ENCODE measurements at regions not wholly inside any gene's neighbourhood (a gene's known extent, or its start where the extent isn't known, plus 50 kb on each side); places are given as distances from the start of the nearest gene placed in this dataset.
A peak's percentile ranks its signal among the peaks of the same experiment; 100 is the strongest.

GRCh38 chr3:65172209-65172608 lies 484.4 kb upstream of the ADAMTS9 start:
- no peak overlapping the region for H2AFZ ChIP-seq (ENCODE audit: low read depth, low read length)
- peaks cover 0 to 8% of the 10 kb centered on the region in 2 experiments for H3K27me3 ChIP-seq (ENCODE audit: control insufficient read depth in 1 of 2, insufficient read depth in 1 of 2, low read length in 2 of 2)
- 98% methylated on average over 4 of the region's 5 CpGs for WGBS
- no peaks in the 10 kb centered on the region for H3K36me3 ChIP-seq (ENCODE audit: control insufficient read depth in 1 of 2, insufficient read depth in 2 of 2, low read depth in 1 of 2, low read length in 2 of 2)
- no peak overlapping the region for H3K23ac ChIP-seq (ENCODE audit: low read length in 2 of 2)
- no peak overlapping the region for H4K91ac ChIP-seq (ENCODE audit: low read length)
- H2AK5ac ChIP-seq (ENCODE audit: low read length, severe bottlenecking), result no peak overlapping the region
- peaks cover 2% of the 10 kb centered on the region for H3K4me1 ChIP-seq (ENCODE audit: control insufficient read depth, insufficient read depth, low read depth, low read length)
- H3K9ac ChIP-seq (ENCODE audit: low read length), result no peak overlapping the region
- DNase-seq, result no peak
- no peak overlapping the region for H3K27ac ChIP-seq (ENCODE audit: low read length, poor library complexity, severe bottlenecking)
- no peak overlapping the region for H2BK12ac ChIP-seq (ENCODE audit: low read length in 2 of 2)
- H3K18ac ChIP-seq (ENCODE audit: low read depth in 1 of 2, low read length in 2 of 2), result no peak overlapping the region
- H3K14ac ChIP-seq (ENCODE audit: low read length in 2 of 2), result no peak overlapping the region
- no peak overlapping the region for H4K8ac ChIP-seq (ENCODE audit: low read length)
- H2BK15ac ChIP-seq (ENCODE audit: low read depth, poor library complexity, severe bottlenecking), result no peak overlapping the region
- no peak overlapping the region for H3K4me3 ChIP-seq (ENCODE audit: insufficient read depth in 1 of 2, low read depth in 1 of 2, low read length in 2 of 2)
- H3K4me2 ChIP-seq (ENCODE audit: low read length, poor library complexity, severe bottlenecking), result no peak overlapping the region
- no peak overlapping the region for H3K4ac ChIP-seq (ENCODE audit: low read depth in 1 of 2, low read length in 2 of 2)
- H3K9me3 ChIP-seq (ENCODE audit: control insufficient read depth, low read length), result no peaks in the 10 kb centered on the region
- H3K79me1 ChIP-seq (replicated peaks; ENCODE audit: low read length, poor library complexity, severe bottlenecking), result no peaks in the 10 kb centered on the region
- no peak overlapping the region for H2BK5ac ChIP-seq (ENCODE audit: low read depth, low read length, poor library complexity, severe bottlenecking)
- H2BK120ac ChIP-seq (ENCODE audit: low read depth, low read length), result no peak overlapping the region

DNA sequence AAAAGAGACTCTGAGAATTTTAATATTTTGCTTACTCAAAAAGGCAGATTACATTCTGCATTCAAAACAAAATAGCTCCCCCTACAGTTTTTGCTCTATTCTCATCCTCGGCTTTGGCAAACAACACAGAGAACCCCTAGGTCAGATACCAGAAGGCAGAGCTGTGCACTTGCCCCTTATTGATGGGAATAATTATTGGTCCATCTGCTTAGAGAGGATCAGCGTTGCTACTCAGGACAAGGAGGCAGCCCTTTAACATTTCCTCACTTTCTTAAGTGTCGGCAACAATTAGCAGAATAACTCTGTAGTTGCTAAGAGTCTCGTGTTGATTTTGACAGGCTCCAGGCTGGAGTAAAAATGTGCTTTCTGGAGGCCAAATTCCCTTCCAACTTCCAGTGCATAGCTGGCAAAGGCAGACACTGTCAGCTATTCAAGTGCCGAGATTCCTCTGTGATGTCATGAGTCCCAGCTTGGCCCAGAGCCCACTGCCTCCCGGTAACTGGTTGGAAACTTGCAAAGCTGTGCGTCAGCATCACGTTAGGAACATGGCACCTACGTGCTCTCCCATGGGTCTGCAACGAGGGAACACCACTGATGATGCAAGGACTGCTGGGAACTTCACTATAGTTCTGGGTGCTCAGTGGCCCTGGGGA lies 482.7 kb upstream of the ADAMTS9 start:
- H3K4me2 ChIP-seq (ENCODE audit: low read length, poor library complexity, severe bottlenecking), result no peak overlapping the region
- H3K18ac ChIP-seq (ENCODE audit: low read depth in 1 of 2, low read length in 2 of 2), result peak overlapping the region in 1 of 2 experiments; percentile 90
- peak overlapping the region; percentile 40 for H4K91ac ChIP-seq (ENCODE audit: low read length)
- peaks cover 0 to 5% of the 10 kb centered on the region in 2 experiments for H3K27me3 ChIP-seq (ENCODE audit: control insufficient read depth in 1 of 2, insufficient read depth in 1 of 2, low read length in 2 of 2)
- no peak overlapping the region for H3K14ac ChIP-seq (ENCODE audit: low read length in 2 of 2)
- no peak overlapping the region for H2AK5ac ChIP-seq (ENCODE audit: low read length, severe bottlenecking)
- H3K27ac ChIP-seq (ENCODE audit: low read length, poor library complexity, severe bottlenecking), result no peak overlapping the region
- H4K8ac ChIP-seq (ENCODE audit: low read length), result peak overlapping the region; percentile 65
- H2BK15ac ChIP-seq (ENCODE audit: low read depth, poor library complexity, severe bottlenecking), result no peak overlapping the region
- peak overlapping the region in 1 of 2 experiments; percentile 63 for H2BK12ac ChIP-seq (ENCODE audit: low read length in 2 of 2)
- no peak overlapping the region for H3K23ac ChIP-seq (ENCODE audit: low read length in 2 of 2)
- peak overlapping the region in 1 of 2 experiments; percentile 13 for H3K4me3 ChIP-seq (ENCODE audit: insufficient read depth in 1 of 2, low read depth in 1 of 2, low read length in 2 of 2)
- no peak overlapping the region for H2BK5ac ChIP-seq (ENCODE audit: low read depth, low read length, poor library complexity, severe bottlenecking)
- H3K9ac ChIP-seq (ENCODE audit: low read length), result peak overlapping the region; percentile 62
- H3K4me1 ChIP-seq (ENCODE audit: control insufficient read depth, insufficient read depth, low read depth, low read length), result peaks cover 2% of the 10 kb centered on the region
- no peaks in the 10 kb centered on the region for H3K36me3 ChIP-seq (ENCODE audit: control insufficient read depth in 1 of 2, insufficient read depth in 2 of 2, low read depth in 1 of 2, low read length in 2 of 2)
- DNase-seq, result peak; percentile 87
- H3K4ac ChIP-seq (ENCODE audit: low read depth in 1 of 2, low read length in 2 of 2), result no peak overlapping the region
- no peaks in the 10 kb centered on the region for H3K9me3 ChIP-seq (ENCODE audit: control insufficient read depth, low read length)
- 61% methylated on average over 9 of the region's 10 CpGs for WGBS
- no peaks in the 10 kb centered on the region for H3K79me1 ChIP-seq (replicated peaks; ENCODE audit: low read length, poor library complexity, severe bottlenecking)
- H2AFZ ChIP-seq (ENCODE audit: low read depth, low read length), result no peak overlapping the region
- H2BK120ac ChIP-seq (ENCODE audit: low read depth, low read length), result no peak overlapping the region

DNA sequence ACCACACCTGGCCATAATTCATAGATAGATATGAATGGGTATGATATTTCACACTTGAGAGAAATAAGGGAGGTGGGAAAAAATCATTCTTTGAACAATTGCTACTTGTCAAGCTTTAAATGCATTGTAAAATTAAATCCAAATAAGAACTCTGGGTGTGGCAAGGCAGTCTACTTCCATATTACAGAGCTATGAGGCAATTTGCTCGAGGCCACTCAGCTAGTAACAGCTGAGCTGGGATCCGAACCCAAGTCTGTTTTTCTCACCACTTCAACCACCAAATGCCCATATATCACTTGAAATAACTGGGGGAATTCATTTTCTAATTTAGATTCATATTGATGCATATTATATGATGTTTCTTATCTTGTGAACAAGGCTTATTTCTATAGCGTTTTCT lies 482.2 kb upstream of the ADAMTS9 start:
- no peak overlapping the region for H3K4me3 ChIP-seq (ENCODE audit: insufficient read depth in 1 of 2, low read depth in 1 of 2, low read length in 2 of 2)
- no peak overlapping the region for H3K14ac ChIP-seq (ENCODE audit: low read length in 2 of 2)
- no peak overlapping the region for H2BK15ac ChIP-seq (ENCODE audit: low read depth, poor library complexity, severe bottlenecking)
- H3K4ac ChIP-seq (ENCODE audit: low read depth in 1 of 2, low read length in 2 of 2), result no peak overlapping the region
- H4K8ac ChIP-seq (ENCODE audit: low read length), result no peak overlapping the region
- H3K36me3 ChIP-seq (ENCODE audit: control insufficient read depth in 1 of 2, insufficient read depth in 2 of 2, low read depth in 1 of 2, low read length in 2 of 2), result no peaks in the 10 kb centered on the region
- no peak overlapping the region for H3K27ac ChIP-seq (ENCODE audit: low read length, poor library complexity, severe bottlenecking)
- H3K4me1 ChIP-seq (ENCODE audit: control insufficient read depth, insufficient read depth, low read depth, low read length), result peaks cover 2% of the 10 kb centered on the region
- no peaks in the 10 kb centered on the region for H3K79me1 ChIP-seq (replicated peaks; ENCODE audit: low read length, poor library complexity, severe bottlenecking)
- 36% methylated on average over 2 of the region's 3 CpGs for WGBS
- no peak overlapping the region for H4K91ac ChIP-seq (ENCODE audit: low read length)
- no peak for DNase-seq
- no peak overlapping the region for H2BK5ac ChIP-seq (ENCODE audit: low read depth, low read length, poor library complexity, severe bottlenecking)
- H3K23ac ChIP-seq (ENCODE audit: low read length in 2 of 2), result no peak overlapping the region
- H2BK12ac ChIP-seq (ENCODE audit: low read length in 2 of 2), result no peak overlapping the region
- H2AK5ac ChIP-seq (ENCODE audit: low read length, severe bottlenecking), result no peak overlapping the region
- H2BK120ac ChIP-seq (ENCODE audit: low read depth, low read length), result no peak overlapping the region
- peaks cover 0 to 5% of the 10 kb centered on the region in 2 experiments for H3K27me3 ChIP-seq (ENCODE audit: control insufficient read depth in 1 of 2, insufficient read depth in 1 of 2, low read length in 2 of 2)
- no peak overlapping the region for H3K4me2 ChIP-seq (ENCODE audit: low read length, poor library complexity, severe bottlenecking)
- H3K18ac ChIP-seq (ENCODE audit: low read depth in 1 of 2, low read length in 2 of 2), result peak overlapping the region in 1 of 2 experiments; percentile 70
- H3K9ac ChIP-seq (ENCODE audit: low read length), result peak overlapping the region; percentile 62
- H2AFZ ChIP-seq (ENCODE audit: low read depth, low read length), result no peak overlapping the region
- no peaks in the 10 kb centered on the region for H3K9me3 ChIP-seq (ENCODE audit: control insufficient read depth, low read length)

- Histone ChIP-seq H2BK120ac (ENCODE audit: low read depth, low read length) (no peak overlapping the region), H3K36me3 (ENCODE audit: control insufficient read depth in 1 of 2, insufficient read depth in 2 of 2, low read depth in 1 of 2, low read length in 2 of 2) (no peaks in the 10 kb centered on the region), H3K18ac (ENCODE audit: low read depth in 1 of 2, low read length in 2 of 2) (no peak overlapping the region), H3K4me3 (ENCODE audit: insufficient read depth in 1 of 2, low read depth in 1 of 2, low read length in 2 of 2) (no peak overlapping the region), H2BK15ac (ENCODE audit: low read depth, poor library complexity, severe bottlenecking) (no peak overlapping the region), H4K8ac (ENCODE audit: low read length) (no peak overlapping the region), H2AFZ (ENCODE audit: low read depth, low read length) (no peak overlapping the region), H2AK5ac (ENCODE audit: low read length, severe bottlenecking) (no peak overlapping the region), H3K9me3 (ENCODE audit: control insufficient read depth, low read length) (no peaks in the 10 kb centered on the region), H3K23ac (ENCODE audit: low read length in 2 of 2) (no peak overlapping the region), H3K79me1 (replicated peaks; ENCODE audit: low read length, poor library complexity, severe bottlenecking) (no peaks in the 10 kb centered on the region), H3K14ac (ENCODE audit: low read length in 2 of 2) (no peak overlapping the region), H3K27ac (ENCODE audit: low read length, poor library complexity, severe bottlenecking) (no peak overlapping the region), H2BK12ac (ENCODE audit: low read length in 2 of 2) (no peak overlapping the region), H4K91ac (ENCODE audit: low read length) (no peak overlapping the region), H2BK5ac (ENCODE audit: low read depth, low read length, poor library complexity, severe bottlenecking) (no peak overlapping the region), H3K4me1 (ENCODE audit: control insufficient read depth, insufficient read depth, low read depth, low read length) (peaks cover 2% of the 10 kb centered on the region), H3K9ac (ENCODE audit: low read length) (no peak overlapping the region), H3K4me2 (ENCODE audit: low read length, poor library complexity, severe bottlenecking) (no peak overlapping the region), H3K27me3 (ENCODE audit: control insufficient read depth in 1 of 2, insufficient read depth in 1 of 2, low read length in 2 of 2) (peaks cover under 1 to 5% of the 10 kb centered on the region in 2 experiments), H3K4ac (ENCODE audit: low read depth in 1 of 2, low read length in 2 of 2) (no peak overlapping the region)
- no peak for DNase-seq
- WGBS, result over 99% methylated on average over 2 of the region's 4 CpGs
These were observed 480.7 kb upstream of the ADAMTS9 start for GRCh38 chr3:65168547-65168946.
